GM21576 (cell line): ENCODE measurements at regions not wholly inside any gene's neighbourhood (a gene's known extent, or its start where the extent isn't known, plus 50 kb on each side); places are given as distances from the start of the nearest gene placed in this dataset.

Experiments
- ATAC-seq: cut with Tn5 transposase; IDR thresholded peaks from one replicate; pipeline ENCODE4 v1.9.1; 2021; ENCODE audit warnings: mild to moderate bottlenecking, moderate library complexity; ENCODE audit not compliant: unreplicated experiment

- ATAC-seq: peak; percentile 71
These were observed 64.9 kb downstream of the C6orf58 start for GRCh38 chr6:127641905-127642304.
